NCI-H1417 treated with DMSO at 0.1 percent for 48 hours (cell line): ENCODE measurements at regions not wholly inside any gene's neighbourhood (a gene's known extent, or its start where the extent isn't known, plus 50 kb on each side); places are given as distances from the start of the nearest gene placed in this dataset.
"Not testable (repeated sequence)": the region's sequence is repeated elsewhere in the genome, so short reads cannot be mapped to it uniquely, and the experiment has no call there.

Experiments
- DNase-seq: peaks from one replicate; lab custom pipeline; 2025; lab: John Stamatoyannopoulos, UW

GRCh38 chr13:60922576-60923231 is 492.9 kb downstream of the PCDH20 start:
- no peak for DNase-seq

GRCh38 chr13:60893801-60894200 is 496.8 kb downstream of the TDRD3 start:
- DNase-seq: no peak

- no peak for DNase-seq
Observed at GRCh38 chr13:60887711-60888110, 490.7 kb downstream of the TDRD3 start.

GRCh38 chr13:60881507-60881906 is 484.5 kb downstream of the TDRD3 start:
- no peak for DNase-seq

- no peak for DNase-seq
Observed at GRCh38 chr13:60873116-60873515, 476.1 kb downstream of the TDRD3 start.

GRCh38 chr13:60869941-60870613 is 473.1 kb downstream of the TDRD3 start:
- DNase-seq: no peak

- no peak for DNase-seq
Observed at GRCh38 chr13:60869225-60869624, 472.2 kb downstream of the TDRD3 start.

GRCh38 chr13:60862036-60862435 is 465.0 kb downstream of the TDRD3 start:
- no peak for DNase-seq

GRCh38 chr13:60857698-60858097 is 460.7 kb downstream of the TDRD3 start:
- DNase-seq: no peak

GRCh38 chr13:60852886-60853285 is 455.9 kb downstream of the TDRD3 start:
- no peak for DNase-seq

GRCh38 chr13:60851378-60851777 is 454.4 kb downstream of the TDRD3 start:
- no peak for DNase-seq

- DNase-seq: no peak
Observed at GRCh38 chr13:60850526-60850925, 453.5 kb downstream of the TDRD3 start.

GRCh38 chr13:60838581-60838980 is 441.6 kb downstream of the TDRD3 start:
- DNase-seq: no peak

GRCh38 chr13:60837806-60838205 is 440.8 kb downstream of the TDRD3 start:
- no peak for DNase-seq

GRCh38 chr13:60836821-60837220 is 439.8 kb downstream of the TDRD3 start:
- DNase-seq: no peak

- no peak for DNase-seq
Observed at GRCh38 chr13:60811581-60811980, 414.6 kb downstream of the TDRD3 start.

- DNase-seq: not testable (repeated sequence)
Observed at GRCh38 chr13:60805640-60806039, 408.6 kb downstream of the TDRD3 start.

GRCh38 chr13:60798503-60798902 is 401.5 kb downstream of the TDRD3 start:
- no peak for DNase-seq

GRCh38 chr13:60797112-60797511 is 400.1 kb downstream of the TDRD3 start:
- DNase-seq: no peak

GRCh38 chr13:60794751-60795150 is 397.7 kb downstream of the TDRD3 start:
- DNase-seq: no peak

- DNase-seq: no peak
Observed at GRCh38 chr13:60790620-60791019, 393.6 kb downstream of the TDRD3 start.

- no peak for DNase-seq
Observed at GRCh38 chr13:60788156-60788829, 391.3 kb downstream of the TDRD3 start.

GRCh38 chr13:60787083-60787482 is 390.1 kb downstream of the TDRD3 start:
- DNase-seq: no peak
